NT2/D1 (cell line): ENCODE measurements at regions not wholly inside any gene's neighbourhood (a gene's known extent, or its start where the extent isn't known, plus 50 kb on each side); places are given as distances from the start of the nearest gene placed in this dataset.

Experiments
- SUZ12 ChIP-seq: IDR thresholded peaks from 2 replicates; pipeline ENCODE4 v1.6.1; 2011; ENCODE audit not compliant: insufficient read length, insufficient read depth; ENCODE audit errors: extremely low read depth
- ZNF274 ChIP-seq: IDR thresholded peaks from 2 replicates; pipeline ENCODE4 v1.6.1; 2011; ENCODE audit warnings: mild to moderate bottlenecking, low read depth, low read length

GRCh38 chr3:180288816-180289215 is 252.1 kb upstream of the PEX5L start:
- no peak for TF ChIP-seq SUZ12
- no peak for TF ChIP-seq ZNF274
